CD4-positive, alpha-beta T cell (primary cell): ENCODE measurements at regions not wholly inside any gene's neighbourhood (a gene's known extent, or its start where the extent isn't known, plus 50 kb on each side); places are given as distances from the start of the nearest gene placed in this dataset.

Source experiments
- ATAC-seq: fragments of 200-7000 bp; cut with Tn5 transposase; one replicate; pipeline ENCODE4 v1.10.0; 2022; ENCODE audit warnings: mild to moderate bottlenecking; ENCODE audit not compliant: poor library complexity
- CTCF ChIA-PET: fragments of 350-600 bp; sonication (Branson Sonifier 250); formaldehyde crosslinking; loops from one replicate; lab custom pipeline; 2021; ENCODE audit warnings: antibody characterized with exemption, inconsistent platforms; lab: Charles Lee
- POLR2A ChIA-PET: fragments of 350-600 bp; sonication (Branson Sonifier 250); formaldehyde crosslinking; loops from one replicate; lab custom pipeline; 2021; ENCODE audit warnings: antibody characterized with exemption, inconsistent platforms; lab: Charles Lee
- DNase-seq, 14 experiments: peaks; one replicate each; pipeline ENCODE4 v3.0.0-alpha.2; 2013 to 2020; ENCODE audit warnings: mixed read lengths in 2 of 14
- H3K27ac ChIP-seq, 2 donors: one replicate each; pipeline versions ENCODE4 v1.5.1 to v1.7.0; 2013; ENCODE audit warnings: low read length in 2 of 2, low read depth in 1 of 2, mild to moderate bottlenecking in 1 of 2
- H3K27me3 ChIP-seq, 2 experiments: 1 replicate in 1 of 2; 2 replicates in 1 of 2; pipeline versions ENCODE4 v1.6.1 to v1.7.0; 2013; ENCODE audit warnings: low read length in 2 of 2, control low read depth in 1 of 2, mild to moderate bottlenecking in 1 of 2, moderate library complexity in 1 of 2; ENCODE audit not compliant: insufficient read depth in 2 of 2, control insufficient read depth in 1 of 2
- H3K36me3 ChIP-seq: one replicate; pipeline ENCODE4 v1.6.1; 2013; ENCODE audit warnings: low read length, control low read depth; ENCODE audit not compliant: insufficient read depth
- H3K4me1 ChIP-seq: one replicate; pipeline ENCODE4 v1.6.1; 2013; ENCODE audit warnings: low read length, control low read depth; ENCODE audit not compliant: insufficient read depth
- H3K4me3 ChIP-seq: one replicate; pipeline ENCODE4 v1.5.1; 2013; ENCODE audit warnings: mild to moderate bottlenecking, low read length, moderate library complexity
- H3K9me3 ChIP-seq, 2 experiments: 1 replicate in 1 of 2; 2 replicates in 1 of 2; pipeline versions ENCODE4 v1.6.1 to v1.7.0; 2013; ENCODE audit warnings: low read length in 2 of 2, mild to moderate bottlenecking in 2 of 2, control low read depth in 1 of 2, moderate library complexity in 1 of 2; ENCODE audit not compliant: control insufficient read depth in 1 of 2, insufficient read depth in 1 of 2
- H3K27ac Mint-ChIP-seq: one replicate; pipeline ENCODE4 v1.8.0; 2020; ENCODE audit warnings: mixed read lengths
- H3K27me3 Mint-ChIP-seq: one replicate; pipeline ENCODE4 v1.8.0; 2021; ENCODE audit warnings: mixed read lengths
- H3K36me3 Mint-ChIP-seq: one replicate; pipeline ENCODE4 v1.8.0; 2021; ENCODE audit warnings: low read depth, mixed read lengths
- H3K4me1 Mint-ChIP-seq: one replicate; pipeline ENCODE4 v1.8.0; 2021; ENCODE audit warnings: low read depth, mixed read lengths
- H3K4me3 Mint-ChIP-seq: one replicate; pipeline ENCODE4 v1.8.0; 2020; ENCODE audit warnings: mild to moderate bottlenecking, mixed read lengths
- H3K9me3 Mint-ChIP-seq: one replicate; pipeline ENCODE4 v1.8.0; 2020; ENCODE audit warnings: mixed read lengths
- CTCF ChIP-seq: fragments of 200-600 bp; IDR thresholded peaks from one replicate; pipeline ENCODE4 v1.8.0; 2022; ENCODE audit warnings: antibody characterized with exemption, mild to moderate bottlenecking
- intact Hi-C, 2 experiments: fragments of 100-400 bp; cut with DNase I in 1 of 2; cut with micrococcal nuclease in 1 of 2; formaldehyde crosslinking; loops; one replicate each; pipeline versions ENCODE4 v1.15.1 to v1.9.0; 2023 to 2025; cut with DNase I, micrococcal nuclease

DNA sequence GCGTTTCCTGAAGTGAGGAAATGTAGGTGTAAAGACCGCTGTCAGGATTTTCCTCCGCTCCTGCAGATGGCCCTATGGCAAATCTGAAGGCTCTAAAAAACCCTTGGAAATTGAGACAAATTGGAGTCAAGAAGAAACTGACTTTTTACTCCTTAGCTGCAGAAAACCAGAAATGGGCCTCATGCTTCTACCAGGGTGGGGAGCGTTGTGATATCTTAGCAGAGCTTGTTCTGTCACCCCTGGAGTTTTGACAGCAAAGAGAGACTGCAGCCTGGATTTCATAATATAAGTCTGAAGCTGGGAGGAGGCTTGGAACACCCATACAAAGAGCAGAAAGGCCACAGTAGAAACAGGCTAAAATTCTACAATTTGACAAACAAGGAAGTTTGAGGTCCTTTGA is 283.0 kb upstream of the PLSCR5 start:
- Mint-ChIP-seq H3K9me3 (peaks cover 6% of the 10 kb centered on the region), H3K36me3 (no peaks in the 10 kb centered on the region), H3K4me1 (no peaks in the 10 kb centered on the region), H3K27me3 (no peaks in the 10 kb centered on the region), H3K27ac (no peak overlapping the region), H3K4me3 (no peak overlapping the region)
- H3K4me1 ChIP-seq: no peaks in the 10 kb centered on the region
- H3K27me3 ChIP-seq: no peaks in the 10 kb centered on the region
- H3K27ac ChIP-seq: no peak overlapping the region
- H3K9me3 ChIP-seq: no peaks in the 10 kb centered on the region
- DNase-seq (no peak), ATAC-seq (no peak)
- H3K4me3 ChIP-seq: no peak overlapping the region
- no peaks in the 10 kb centered on the region for H3K36me3 ChIP-seq
- POLR2A ChIA-PET: no interaction called here
- CTCF ChIA-PET: no interaction called here
- no peak for TF ChIP-seq CTCF
- intact Hi-C loops: no loop called here

DNA sequence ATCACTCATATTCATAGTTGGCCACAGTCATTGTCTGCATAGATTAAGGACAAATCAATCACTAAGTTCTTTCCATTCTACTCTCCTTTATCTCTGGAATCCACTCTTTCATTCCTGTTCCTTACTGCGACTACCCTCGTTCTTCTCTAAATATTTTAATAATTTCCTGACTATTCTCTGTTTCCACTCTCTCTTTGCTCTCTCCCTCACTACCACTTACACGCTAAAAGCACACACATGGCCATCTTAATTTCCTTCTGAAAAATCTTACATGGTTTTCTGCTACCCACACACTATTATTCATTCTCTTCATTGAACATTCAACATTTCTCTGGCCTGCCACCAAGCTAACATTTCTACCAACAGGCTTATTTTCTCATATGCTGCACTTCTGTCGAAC is 279.6 kb upstream of the PLSCR5 start:
- H3K27ac Mint-ChIP-seq: no peak overlapping the region
- no peak for TF ChIP-seq CTCF
- peaks cover 6% of the 10 kb centered on the region for H3K9me3 Mint-ChIP-seq

GRCh38 chr3:146884296-146884695 is 279.1 kb upstream of the PLSCR5 start:
- no peak for TF ChIP-seq CTCF
- Histone ChIP-seq H3K4me3 (no peak overlapping the region), H3K36me3 (no peaks in the 10 kb centered on the region), H3K27me3 (no peaks in the 10 kb centered on the region), H3K27ac (no peak overlapping the region), H3K4me1 (no peaks in the 10 kb centered on the region), H3K9me3 (peaks cover 0 to 4% of the 10 kb centered on the region in 2 experiments)
- H3K27me3 Mint-ChIP-seq: no peaks in the 10 kb centered on the region
- no peak overlapping the region for H3K27ac Mint-ChIP-seq
- no peak overlapping the region for H3K4me3 Mint-ChIP-seq
- no peaks in the 10 kb centered on the region for H3K36me3 Mint-ChIP-seq
- DNase-seq (no peak), ATAC-seq (no peak)
- H3K9me3 Mint-ChIP-seq: peaks cover 6% of the 10 kb centered on the region
- CTCF ChIA-PET: no interaction called here
- H3K4me1 Mint-ChIP-seq: no peaks in the 10 kb centered on the region
- POLR2A ChIA-PET: no interaction called here
- intact Hi-C loops: no loop called here

More for the DNA sequence above, 279.6 kb upstream of the PLSCR5 start:
- intact Hi-C loops: no loop called here
- no peak overlapping the region for H3K4me3 Mint-ChIP-seq
- ATAC-seq (no peak), DNase-seq (no peak)
- H3K9me3 ChIP-seq: peaks cover 0 to 4% of the 10 kb centered on the region in 2 experiments
- H3K36me3 Mint-ChIP-seq: no peaks in the 10 kb centered on the region
- H3K4me1 ChIP-seq: no peaks in the 10 kb centered on the region
- H3K27me3 Mint-ChIP-seq: no peaks in the 10 kb centered on the region
- no peak overlapping the region for H3K27ac ChIP-seq
- H3K36me3 ChIP-seq: no peaks in the 10 kb centered on the region
- H3K4me1 Mint-ChIP-seq: no peaks in the 10 kb centered on the region
- H3K27me3 ChIP-seq: no peaks in the 10 kb centered on the region
- POLR2A ChIA-PET: no interaction called here
- CTCF ChIA-PET: no interaction called here
- H3K4me3 ChIP-seq: no peak overlapping the region
